K562 (cell line): ENCODE measurements at regions not wholly inside any gene's neighbourhood (a gene's known extent, or its start where the extent isn't known, plus 50 kb on each side); places are given as distances from the start of the nearest gene placed in this dataset.

Experiments used
- ATAC-seq: fragments of 200-7000 bp; cut with Tn5 transposase; 3 replicates; pipeline ENCODE4 v1.9.1; 2020; ENCODE audit warnings: moderate library complexity
- BruUV-seq: library from RNA; stranded (reverse); fragments of 400-500 nt; replicated peaks from 2 replicates; lab custom pipeline; 2021; lab: Mats Ljungman, UMichigan
- CTCF ChIA-PET: fragments of 300-600 bp; formaldehyde crosslinking; extraction: SDS; loops from one replicate; lab custom pipeline; 2021; ENCODE audit warnings: low intra/inter-chr PET ratio; lab: Yijun Ruan, JAX
- POLR2A ChIA-PET: fragments of 300-600, 350-650 bp; sonication (Branson Sonifier 250); formaldehyde crosslinking; extraction: SDS; loops from one replicate; lab custom pipeline; 2021; ENCODE audit warnings: antibody characterized with exemption, inconsistent platforms; lab: Yijun Ruan, JAX
- DNase-seq, 4 experiments: peaks; one replicate each; pipeline versions ENCODE4 v3.0.0 to v3.0.0-alpha.2; 2011 to 2018; ENCODE audit warnings: low spot score in 3 of 4, mixed read lengths in 3 of 4; ENCODE audit errors: extremely low read depth in 1 of 4
- FAIRE-seq: peaks from 2 replicates; lab custom pipeline; 2011; peaks lifted over from hg19 to GRCh38; lab: Jason Lieb, UNC
- H2AFZ ChIP-seq: 2 replicates; pipeline ENCODE4 v1.6.0; 2011; ENCODE audit warnings: low read depth, low read length, control low read depth, inconsistent platforms
- H3K27ac ChIP-seq: fragments of 200-600 bp; 3 replicates; pipeline ENCODE4 v1.8.0; 2011; ENCODE audit warnings: low read depth, mild to moderate bottlenecking, control low read depth, inconsistent platforms, low read length, moderate library complexity, mixed read lengths; ENCODE audit errors: extremely low read depth
- H3K27me3 ChIP-seq, 2 experiments: fragments of 300-600 bp in 1 of 2; 2 replicates in 1 of 2; 3 replicates in 1 of 2; pipeline versions ENCODE4 v1.6.0 to v1.8.0; 2011; ENCODE audit warnings: inconsistent platforms in 2 of 2, low read length in 2 of 2, mild to moderate bottlenecking in 1 of 2, mixed read lengths in 1 of 2, moderate library complexity in 1 of 2; ENCODE audit not compliant: control insufficient read depth in 2 of 2, insufficient read depth in 2 of 2
- H3K36me3 ChIP-seq: fragments of 300-600 bp; 3 replicates; pipeline ENCODE4 v1.8.0; 2011; ENCODE audit warnings: mild to moderate bottlenecking, low read length, inconsistent platforms; ENCODE audit not compliant: control insufficient read depth, insufficient read depth
- H3K4me1 ChIP-seq, 2 experiments: fragments of 200-600 bp in 1 of 2; replicated peaks in 1 of 2; 2 replicates in 1 of 2; 3 replicates in 1 of 2; pipeline versions ENCODE4 v1.5.1 to v1.8.0; 2011; ENCODE audit warnings: inconsistent platforms in 2 of 2, low read length in 2 of 2, mild to moderate bottlenecking in 1 of 2, mixed read lengths in 1 of 2, moderate library complexity in 1 of 2; ENCODE audit not compliant: control insufficient read depth in 2 of 2, insufficient read depth in 2 of 2
- H3K4me2 ChIP-seq: 2 replicates; pipeline ENCODE4 v1.6.1; 2011; ENCODE audit warnings: low read length, control low read depth, inconsistent platforms, mixed read lengths; ENCODE audit not compliant: insufficient read depth
- H3K4me3 ChIP-seq: fragments of 200-600 bp; sonication (generic), shearing (Covaris generic); 2 replicates; pipeline ENCODE4 v1.5.1; 2016; ENCODE audit warnings: control low read depth, inconsistent platforms
- H3K79me2 ChIP-seq: fragments of 200-600 bp; 3 replicates; pipeline ENCODE4 v1.8.0; 2011; ENCODE audit warnings: low read length, inconsistent platforms; ENCODE audit not compliant: control insufficient read depth, insufficient read depth
- H3K9ac ChIP-seq, 2 experiments: 2 replicates each; pipeline versions ENCODE4 v1.6.0 to v1.6.1; 2011; ENCODE audit warnings: low read depth in 2 of 2, low read length in 2 of 2, control low read depth in 1 of 2, inconsistent platforms in 1 of 2, mild to moderate bottlenecking in 1 of 2, mixed read lengths in 1 of 2; ENCODE audit not compliant: insufficient read depth in 1 of 2
- H3K9me1 ChIP-seq: one replicate; pipeline ENCODE4 v1.6.0; 2011; ENCODE audit warnings: inconsistent platforms, mild to moderate bottlenecking, low read length, moderate library complexity; ENCODE audit not compliant: control insufficient read depth, insufficient read depth
- H3K9me3 ChIP-seq: replicated peaks from 2 replicates; pipeline ENCODE4 v1.5.1; 2011; ENCODE audit warnings: low read depth, low read length, inconsistent platforms; ENCODE audit not compliant: control insufficient read depth, insufficient read depth
- H4K20me1 ChIP-seq: replicated peaks from 2 replicates; pipeline ENCODE4 v1.6.1; 2011; ENCODE audit warnings: low read length, inconsistent platforms, mixed read lengths; ENCODE audit not compliant: control insufficient read depth, insufficient read depth
- ATF1 ChIP-seq, 2 experiments: fragments of 450-650 bp in 1 of 2; IDR thresholded peaks; 2 replicates each; pipeline ENCODE4 v1.6.1; 2016; ENCODE audit warnings: missing compliant biosample characterization in 1 of 2, missing genetic modification characterization in 1 of 2
- ATF6 ChIP-seq: sonication (generic); formaldehyde crosslinking; IDR thresholded peaks from 2 replicates; pipeline ENCODE4 v1.4.0; 2020; ENCODE audit warnings: mild to moderate bottlenecking, missing genetic modification reagents
- BRF1 ChIP-seq: IDR thresholded peaks from 3 replicates; pipeline ENCODE4 v1.6.1; 2011; ENCODE audit warnings: borderline replicate concordance, mild to moderate bottlenecking; ENCODE audit not compliant: insufficient read length; ENCODE audit errors: extremely low read depth
- CXXC5 ChIP-seq: fragments of 250-450 bp; sonication (Bioruptor Pico); IDR thresholded peaks from 2 replicates; pipeline ENCODE4 v1.8.0; 2022; ENCODE audit warnings: inconsistent platforms, mild to moderate bottlenecking, moderate library complexity
- GTF2F1 ChIP-seq: IDR thresholded peaks from 2 replicates; pipeline ENCODE4 v1.6.1; 2011; ENCODE audit warnings: low read depth, low read length, improper control_type of control experiment
- HMG20A ChIP-seq: fragments of 450-650 bp; formaldehyde crosslinking; conservative IDR thresholded peaks from 2 replicates; pipeline ENCODE4 v1.4.0; 2020; ENCODE audit warnings: mild to moderate bottlenecking, mixed read lengths
- HNRNPL ChIP-seq: fragments of 200-400 bp; formaldehyde crosslinking; IDR thresholded peaks from 2 replicates; pipeline ENCODE4 v1.6.1; 2017; ENCODE audit warnings: low read depth, mild to moderate bottlenecking, low read length
- LARP7 ChIP-seq: fragments of 450-650 bp; IDR thresholded peaks from 2 replicates; pipeline ENCODE4 v1.6.1; 2016
- NFYB ChIP-seq: IDR thresholded peaks from 2 replicates; pipeline ENCODE4 v1.6.1; 2011; ENCODE audit warnings: mild to moderate bottlenecking, moderate library complexity; ENCODE audit not compliant: insufficient read length; ENCODE audit errors: extremely low read depth
- NUFIP1 ChIP-seq: fragments of 450-650 bp; IDR thresholded peaks from 2 replicates; pipeline ENCODE4 v1.6.1; 2018; ENCODE audit not compliant: partially characterized antibody
- TRIM25 ChIP-seq: fragments of 450-650 bp; IDR thresholded peaks from 2 replicates; pipeline ENCODE4 v1.7.0; 2016; ENCODE audit warnings: borderline replicate concordance
- XRCC5 ChIP-seq: fragments of 200-400 bp; formaldehyde crosslinking; IDR thresholded peaks from 2 replicates; pipeline ENCODE4 v1.6.1; 2017; ENCODE audit warnings: low read depth, mild to moderate bottlenecking, low read length
- ZC3H8 ChIP-seq: fragments of 450-650 bp; IDR thresholded peaks from 2 replicates; pipeline ENCODE4 v1.6.1; 2017
- ZNF133 ChIP-seq: fragments of 250-450 bp; sonication (Bioruptor Pico); IDR thresholded peaks from 2 replicates; pipeline ENCODE4 v1.4.0; 2020; ENCODE audit warnings: mild to moderate bottlenecking
- ZNF134 ChIP-seq: fragments of 250-450 bp; sonication (Bioruptor Pico); conservative IDR thresholded peaks from 2 replicates; pipeline ENCODE4 v1.4.0; 2020
- in situ Hi-C: fragments of 300-500 bp; cut with MboI; formaldehyde crosslinking; loops from 4 replicates; pipeline ENCODE4 v1.15.0; 2018; ENCODE audit warnings: inconsistent platforms, mixed read lengths
- intact Hi-C: fragments of 100-400 bp; cut with micrococcal nuclease; formaldehyde crosslinking; loops from 2 replicates; pipeline ENCODE4 v1.14.2; 2022
- TF ChIP-seq, protein P1 (sequence below): fragments of 250-450 bp; sonication (Bioruptor Pico); IDR thresholded peaks from 2 replicates; pipeline ENCODE4 v1.5.0; 2021

DNA sequence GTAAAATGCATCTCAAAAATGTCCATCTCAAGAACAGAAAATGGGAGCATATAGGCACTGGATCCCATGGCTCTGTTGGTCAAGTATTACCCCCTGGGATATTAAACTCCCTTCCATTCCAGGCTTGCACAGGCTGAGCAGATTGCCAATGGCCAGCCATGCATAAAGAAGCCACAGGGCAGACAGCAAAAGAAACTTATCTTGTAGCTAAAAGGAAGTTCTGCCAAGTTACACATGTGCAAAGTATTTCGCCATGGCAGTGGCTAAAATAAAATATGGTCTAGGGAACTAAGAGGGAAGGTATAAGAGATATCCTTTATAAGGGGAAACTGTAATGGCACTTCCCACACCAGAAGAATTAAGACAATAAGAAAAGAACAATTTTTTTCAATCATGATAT, 415.6 kb upstream of the BTBD3 start (continued):
- TF ChIP-seq HNRNPL (no peak), ATF1 (CRISPR knock-in tag; IDR thresholded peaks at IDR 0.05) (no peak), ATF1 (tag; IDR thresholded peaks at IDR 0.05) (no peak)

DNA sequence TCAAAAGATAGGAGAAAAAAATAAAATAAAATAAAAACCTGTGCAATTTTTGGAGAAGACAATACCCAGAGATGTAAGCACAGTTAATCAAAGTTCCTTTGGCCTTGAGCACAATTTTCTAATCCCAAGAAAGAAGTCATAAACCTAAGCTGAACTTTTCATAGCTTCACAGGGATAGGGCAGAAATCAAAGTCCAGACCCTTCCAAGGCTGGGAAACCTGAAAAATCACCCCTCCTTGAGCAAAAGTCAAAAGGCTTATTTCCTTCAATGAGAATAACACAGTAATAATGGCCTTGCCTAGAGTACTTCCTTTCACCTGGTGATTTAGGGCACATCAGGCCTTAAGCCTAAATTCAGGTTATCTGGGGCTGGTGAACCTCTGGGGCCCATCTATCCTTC, 415.0 kb upstream of the BTBD3 start:
- Histone ChIP-seq H3K4me2 (no peak overlapping the region), H3K9ac (no peak overlapping the region), H3K9me1 (no peaks in the 10 kb centered on the region), H2AFZ (no peak overlapping the region), H3K27me3 (no peaks in the 10 kb centered on the region), H3K79me2 (no peaks in the 10 kb centered on the region), H3K9me3 (no peaks in the 10 kb centered on the region), H3K36me3 (no peaks in the 10 kb centered on the region), H3K27ac (no peak overlapping the region), H3K4me3 (no peak overlapping the region), H4K20me1 (no peaks in the 10 kb centered on the region), H3K4me1 (no peaks in the 10 kb centered on the region)
- ChIA-PET CTCF (no interaction called here), POLR2A (no interaction called here)
- no peak for ATAC-seq
- intact Hi-C loops (no loop called here), in situ Hi-C loops (no loop called here)
- no TSS peak for BruUV-seq
- no peak for DNase-seq
- no peak for FAIRE-seq
- TF ChIP-seq BRF1 (no peak), ZC3H8 (no peak), HMG20A (no peak), ZNF134 (CRISPR knock-in tag) (no peak), ZNF133 (CRISPR knock-in tag) (no peak), NFYB (no peak), NUFIP1 (no peak), ATF6 (CRISPR knock-in tag) (no peak), CXXC5 (CRISPR knock-in tag) (no peak), TRIM25 (no peak), XRCC5 (no peak), LARP7 (no peak), GTF2F1 (no peak)
- TF ChIP-seq, protein P1, sequence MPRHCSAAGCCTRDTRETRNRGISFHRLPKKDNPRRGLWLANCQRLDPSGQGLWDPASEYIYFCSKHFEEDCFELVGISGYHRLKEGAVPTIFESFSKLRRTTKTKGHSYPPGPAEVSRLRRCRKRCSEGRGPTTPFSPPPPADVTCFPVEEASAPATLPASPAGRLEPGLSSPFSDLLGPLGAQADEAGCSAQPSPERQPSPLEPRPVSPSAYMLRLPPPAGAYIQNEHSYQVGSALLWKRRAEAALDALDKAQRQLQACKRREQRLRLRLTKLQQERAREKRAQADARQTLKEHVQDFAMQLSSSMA, result no peak
